ENCODE measurements at regions not wholly inside any gene's neighbourhood (a gene's known extent, or its start where the extent isn't known, plus 50 kb on each side); places are given as distances from the start of the nearest gene placed in this dataset.

GRCh38 chr10:23886355-23886754, 322.6 kb upstream of the KIAA1217 start:
- DNase-seq (ENCODE audit: low read depth) = no peak
- no peak overlapping the region for H3K4me3 ChIP-seq (ENCODE audit: low read depth, low read length)
- no peak for TF ChIP-seq CTCF (IDR thresholded peaks at IDR 0.05; ENCODE audit: insufficient read depth, low read depth, low read length)

GRCh38 chr10:23891301-23891700, 317.6 kb upstream of the KIAA1217 start:
- no peak for TF ChIP-seq CTCF (IDR thresholded peaks at IDR 0.05; ENCODE audit: insufficient read depth, low read depth, low read length)
- DNase-seq (ENCODE audit: low read depth) = no peak
- no peak overlapping the region for H3K4me3 ChIP-seq (ENCODE audit: low read depth, low read length)

- H3K4me3 ChIP-seq (ENCODE audit: low read depth, low read length) = no peak overlapping the region
- TF ChIP-seq CTCF (IDR thresholded peaks at IDR 0.05; ENCODE audit: insufficient read depth, low read depth, low read length) = no peak
- no peak for DNase-seq (ENCODE audit: low read depth)
Measured at GRCh38 chr10:23892296-23892695, 316.6 kb upstream of the KIAA1217 start.

- TF ChIP-seq CTCF (IDR thresholded peaks at IDR 0.05; ENCODE audit: insufficient read depth, low read depth, low read length) = no peak
- H3K4me3 ChIP-seq (ENCODE audit: low read depth, low read length) = no peak overlapping the region
- DNase-seq (ENCODE audit: low read depth) = no peak
Measured at GRCh38 chr10:23897267-23897666, 311.7 kb upstream of the KIAA1217 start.

- no peak overlapping the region for H3K4me3 ChIP-seq (ENCODE audit: low read depth, low read length)
- no peak for TF ChIP-seq CTCF (IDR thresholded peaks at IDR 0.05; ENCODE audit: insufficient read depth, low read depth, low read length)
- DNase-seq (ENCODE audit: low read depth) = no peak
Measured at GRCh38 chr10:23897861-23898260, 311.1 kb upstream of the KIAA1217 start.

- no peak for TF ChIP-seq CTCF (IDR thresholded peaks at IDR 0.05; ENCODE audit: insufficient read depth, low read depth, low read length)
- DNase-seq (ENCODE audit: low read depth) = no peak
- H3K4me3 ChIP-seq (ENCODE audit: low read depth, low read length) = no peak overlapping the region
Measured at GRCh38 chr10:23899166-23899565, 309.8 kb upstream of the KIAA1217 start.

- H3K4me3 ChIP-seq (ENCODE audit: low read depth, low read length) = no peak overlapping the region
- DNase-seq (ENCODE audit: low read depth) = no peak
- no peak for TF ChIP-seq CTCF (IDR thresholded peaks at IDR 0.05; ENCODE audit: insufficient read depth, low read depth, low read length)
Measured at GRCh38 chr10:23910291-23910690, 298.6 kb upstream of the KIAA1217 start.

Data from fibroblast of villous mesenchyme (primary cell).